ENCODE measurements at regions not wholly inside any gene's neighbourhood (a gene's known extent, or its start where the extent isn't known, plus 50 kb on each side); places are given as distances from the start of the nearest gene placed in this dataset.

GRCh38 chr12:62205346-62205745, 54.9 kb upstream of the USP15 start:
- no peak for DNase-seq
- H3K36me3 Mint-ChIP-seq (ENCODE audit: low read depth) = peaks cover 8% of the 10 kb centered on the region
- H3K4me3 Mint-ChIP-seq = no peak overlapping the region
- TF ChIP-seq, protein P1, sequence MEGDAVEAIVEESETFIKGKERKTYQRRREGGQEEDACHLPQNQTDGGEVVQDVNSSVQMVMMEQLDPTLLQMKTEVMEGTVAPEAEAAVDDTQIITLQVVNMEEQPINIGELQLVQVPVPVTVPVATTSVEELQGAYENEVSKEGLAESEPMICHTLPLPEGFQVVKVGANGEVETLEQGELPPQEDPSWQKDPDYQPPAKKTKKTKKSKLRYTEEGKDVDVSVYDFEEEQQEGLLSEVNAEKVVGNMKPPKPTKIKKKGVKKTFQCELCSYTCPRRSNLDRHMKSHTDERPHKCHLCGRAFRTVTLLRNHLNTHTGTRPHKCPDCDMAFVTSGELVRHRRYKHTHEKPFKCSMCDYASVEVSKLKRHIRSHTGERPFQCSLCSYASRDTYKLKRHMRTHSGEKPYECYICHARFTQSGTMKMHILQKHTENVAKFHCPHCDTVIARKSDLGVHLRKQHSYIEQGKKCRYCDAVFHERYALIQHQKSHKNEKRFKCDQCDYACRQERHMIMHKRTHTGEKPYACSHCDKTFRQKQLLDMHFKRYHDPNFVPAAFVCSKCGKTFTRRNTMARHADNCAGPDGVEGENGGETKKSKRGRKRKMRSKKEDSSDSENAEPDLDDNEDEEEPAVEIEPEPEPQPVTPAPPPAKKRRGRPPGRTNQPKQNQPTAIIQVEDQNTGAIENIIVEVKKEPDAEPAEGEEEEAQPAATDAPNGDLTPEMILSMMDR (IDR thresholded peaks at IDR 0.05) = no peak
- no peak overlapping the region for H3K27ac Mint-ChIP-seq
- no peaks in the 10 kb centered on the region for H3K4me1 Mint-ChIP-seq
- peaks cover 9% of the 10 kb centered on the region for H3K27me3 Mint-ChIP-seq (ENCODE audit: low read depth, poor library complexity)
- H3K9me3 Mint-ChIP-seq = peaks cover 45% of the 10 kb centered on the region

DNA sequence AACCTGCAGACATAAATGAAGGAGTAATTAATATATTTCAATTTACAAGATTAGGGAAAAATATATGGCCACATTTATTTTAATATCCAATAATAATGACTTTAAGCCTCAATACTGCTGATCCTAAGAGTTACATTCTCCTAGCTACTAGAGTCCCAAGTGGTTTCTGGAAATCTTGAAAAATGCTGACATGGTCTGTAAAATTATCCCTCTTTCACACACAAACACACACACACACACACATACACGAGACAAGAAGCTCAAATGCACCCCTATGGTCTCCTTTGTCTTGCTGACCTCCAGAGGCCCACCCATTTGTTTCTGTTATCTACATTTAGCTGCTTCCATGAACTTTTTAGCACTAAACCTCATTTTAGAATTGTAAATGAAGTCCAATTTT, 53.0 kb upstream of the USP15 start:
- Mint-ChIP-seq H3K27ac (no peak overlapping the region), H3K9me3 (peaks cover 26% of the 10 kb centered on the region), H3K36me3 (ENCODE audit: low read depth) (peaks cover 8% of the 10 kb centered on the region), H3K4me3 (no peak overlapping the region), H3K4me1 (no peaks in the 10 kb centered on the region), H3K27me3 (ENCODE audit: low read depth, poor library complexity) (peaks cover 5% of the 10 kb centered on the region)
- TF ChIP-seq, protein P1 (IDR thresholded peaks at IDR 0.05) = no peak
- no peak for DNase-seq

Measured in nephron progenitor cell (in vitro differentiated cells).